GM12873 (cell line): ENCODE measurements at regions not wholly inside any gene's neighbourhood (a gene's known extent, or its start where the extent isn't known, plus 50 kb on each side); places are given as distances from the start of the nearest gene placed in this dataset.

Experiments
- TF ChIP-seq, protein P1 (sequence below): IDR thresholded peaks from 2 replicates; pipeline ENCODE4 v1.5.1; 2012; ENCODE audit warnings: low read depth, mild to moderate bottlenecking, moderate library complexity, low read length, control low read depth; ENCODE audit not compliant: insufficient read depth; ENCODE audit errors: missing control alignments

DNA sequence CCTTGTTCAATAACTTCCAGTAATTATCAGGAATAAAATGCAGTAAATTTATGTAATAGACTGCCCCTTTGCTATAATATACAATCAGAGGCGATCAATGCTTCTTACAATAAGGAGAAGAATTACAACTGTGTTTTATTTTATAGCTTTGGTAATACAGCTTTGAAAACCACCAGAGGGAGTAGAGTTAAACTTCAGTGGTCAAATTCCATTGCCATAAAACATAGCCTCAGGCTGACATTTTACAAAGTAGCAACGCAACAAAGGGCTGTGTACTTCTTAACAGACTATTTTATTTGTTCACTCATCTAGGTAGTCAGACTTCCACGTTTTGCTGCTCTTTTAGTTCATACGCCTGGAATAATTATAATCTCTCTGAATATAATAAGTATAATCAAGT is 58.5 kb downstream of the TEX13C start:
- TF ChIP-seq, protein P1, sequence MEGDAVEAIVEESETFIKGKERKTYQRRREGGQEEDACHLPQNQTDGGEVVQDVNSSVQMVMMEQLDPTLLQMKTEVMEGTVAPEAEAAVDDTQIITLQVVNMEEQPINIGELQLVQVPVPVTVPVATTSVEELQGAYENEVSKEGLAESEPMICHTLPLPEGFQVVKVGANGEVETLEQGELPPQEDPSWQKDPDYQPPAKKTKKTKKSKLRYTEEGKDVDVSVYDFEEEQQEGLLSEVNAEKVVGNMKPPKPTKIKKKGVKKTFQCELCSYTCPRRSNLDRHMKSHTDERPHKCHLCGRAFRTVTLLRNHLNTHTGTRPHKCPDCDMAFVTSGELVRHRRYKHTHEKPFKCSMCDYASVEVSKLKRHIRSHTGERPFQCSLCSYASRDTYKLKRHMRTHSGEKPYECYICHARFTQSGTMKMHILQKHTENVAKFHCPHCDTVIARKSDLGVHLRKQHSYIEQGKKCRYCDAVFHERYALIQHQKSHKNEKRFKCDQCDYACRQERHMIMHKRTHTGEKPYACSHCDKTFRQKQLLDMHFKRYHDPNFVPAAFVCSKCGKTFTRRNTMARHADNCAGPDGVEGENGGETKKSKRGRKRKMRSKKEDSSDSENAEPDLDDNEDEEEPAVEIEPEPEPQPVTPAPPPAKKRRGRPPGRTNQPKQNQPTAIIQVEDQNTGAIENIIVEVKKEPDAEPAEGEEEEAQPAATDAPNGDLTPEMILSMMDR: no peak

DNA sequence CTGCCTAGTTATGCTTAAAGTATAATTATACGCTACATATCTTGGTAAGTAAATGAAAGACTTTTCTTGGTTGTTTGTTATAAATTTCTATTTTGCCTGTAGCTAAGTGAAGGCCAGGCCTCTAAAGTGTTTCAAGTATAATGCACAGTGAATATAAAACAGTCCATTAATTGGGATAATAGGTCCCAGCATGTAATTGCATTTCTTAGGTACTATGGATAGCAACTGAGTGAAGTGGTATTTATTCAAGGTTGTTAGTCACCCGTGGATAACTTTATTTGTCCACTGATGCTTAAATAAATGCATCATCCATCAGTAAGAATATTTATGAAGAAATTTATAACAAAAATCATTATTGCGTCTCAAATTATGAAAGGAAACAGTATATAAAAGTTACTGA is 59.1 kb downstream of the TEX13C start:
- TF ChIP-seq, protein P1: no peak

DNA sequence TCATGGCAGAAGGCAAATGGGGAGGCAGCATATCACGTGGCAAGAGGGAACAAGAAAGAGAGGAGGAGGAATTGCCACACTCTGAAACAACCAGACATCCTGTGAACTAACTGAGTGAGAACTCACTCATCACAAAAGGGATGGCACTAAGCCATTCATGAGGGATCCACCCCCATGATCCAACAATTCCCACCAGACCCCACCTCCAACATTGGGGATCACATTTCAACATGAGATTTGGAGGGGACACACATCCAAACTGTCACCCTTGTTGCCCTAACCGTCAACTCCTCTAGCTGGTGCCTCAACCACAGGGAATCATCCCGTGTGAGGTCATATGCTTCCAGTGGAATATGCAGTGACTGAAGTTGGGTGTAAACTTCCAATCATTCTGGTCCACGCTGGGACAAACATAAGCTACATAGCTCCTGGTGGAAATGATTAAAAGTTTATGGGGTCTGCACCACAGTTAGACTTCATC is 62.5 kb downstream of the TEX13C start:
- TF ChIP-seq, protein P1: no peak

DNA sequence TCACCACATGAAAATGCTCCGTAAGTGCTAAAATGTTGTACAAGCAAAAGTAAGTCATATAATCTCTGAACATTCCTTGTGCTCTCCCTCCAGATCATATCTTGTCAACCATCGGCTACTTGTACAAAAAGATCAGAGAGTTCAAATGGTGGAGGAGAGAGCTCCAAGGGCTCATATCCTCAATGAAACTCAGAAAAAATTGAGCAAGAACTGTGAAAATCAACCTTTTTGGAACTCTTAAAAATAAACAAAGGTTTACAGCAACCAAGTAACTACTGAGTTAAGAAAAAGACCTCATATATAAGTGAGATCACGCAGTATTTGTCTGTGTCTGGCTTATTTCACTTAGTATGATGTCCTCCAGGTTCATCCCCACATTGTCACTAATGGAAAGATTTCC is 63.2 kb downstream of the TEX13C start:
- TF ChIP-seq, protein P1: no peak

DNA sequence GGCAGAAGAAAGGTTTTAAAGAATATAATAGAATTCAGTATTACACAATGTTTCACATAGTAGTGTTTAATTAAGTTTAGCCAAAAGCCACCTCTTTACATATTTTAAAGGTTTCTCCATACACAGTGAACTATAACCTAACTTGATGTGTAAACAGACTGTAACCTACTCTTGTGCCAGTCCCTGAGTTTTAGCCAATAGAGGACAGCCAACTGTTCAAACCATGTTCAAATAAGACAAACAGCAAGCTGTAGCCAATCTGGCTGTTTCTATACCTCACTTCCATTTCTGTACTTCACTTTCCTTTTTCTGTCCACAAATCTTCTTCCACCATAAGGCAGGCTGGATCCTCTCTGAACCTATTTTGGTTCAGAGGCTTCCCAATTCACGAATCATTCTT is 65.2 kb downstream of the TEX13C start:
- TF ChIP-seq, protein P1: no peak

DNA sequence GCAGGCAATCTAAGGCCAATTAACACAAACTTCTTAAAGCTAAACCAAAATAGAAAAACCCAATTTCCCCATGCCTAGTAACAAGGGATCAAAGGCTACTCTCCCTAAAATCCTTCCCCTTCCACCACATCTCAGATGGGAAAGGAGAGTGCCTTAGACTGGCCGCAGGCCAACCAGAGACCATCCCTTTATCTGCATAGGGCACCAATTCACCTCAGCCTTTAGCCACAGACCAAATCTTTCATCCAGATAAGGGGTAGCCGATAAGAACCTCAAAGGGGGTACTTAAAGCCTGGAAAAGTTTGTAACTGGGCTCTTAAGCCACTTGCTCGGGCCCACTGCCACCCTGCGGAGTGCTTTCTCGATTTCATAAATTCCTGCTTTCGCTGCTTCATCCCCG is 68.3 kb downstream of the TEX13C start:
- TF ChIP-seq, protein P1: no peak

DNA sequence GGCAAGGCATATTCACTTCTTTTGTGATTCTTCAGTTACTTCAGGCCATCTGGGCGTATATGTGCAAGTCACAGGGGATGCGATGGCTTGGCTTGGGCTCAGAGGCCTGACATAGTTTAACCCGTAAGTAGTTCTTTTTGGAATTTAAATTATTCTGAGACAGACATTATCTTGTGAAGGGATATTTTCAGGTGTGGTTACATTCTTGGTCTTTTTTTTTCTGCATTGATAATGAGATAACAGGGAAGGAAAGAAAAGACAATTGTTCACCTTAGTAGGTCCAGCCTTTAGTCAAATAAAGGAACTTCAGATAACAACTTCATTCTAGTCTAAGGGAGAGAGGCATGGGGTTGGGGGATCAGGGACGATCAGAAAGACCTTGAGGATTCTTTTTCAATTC is 74.8 kb downstream of the TEX13C start:
- TF ChIP-seq, protein P1: no peak

DNA sequence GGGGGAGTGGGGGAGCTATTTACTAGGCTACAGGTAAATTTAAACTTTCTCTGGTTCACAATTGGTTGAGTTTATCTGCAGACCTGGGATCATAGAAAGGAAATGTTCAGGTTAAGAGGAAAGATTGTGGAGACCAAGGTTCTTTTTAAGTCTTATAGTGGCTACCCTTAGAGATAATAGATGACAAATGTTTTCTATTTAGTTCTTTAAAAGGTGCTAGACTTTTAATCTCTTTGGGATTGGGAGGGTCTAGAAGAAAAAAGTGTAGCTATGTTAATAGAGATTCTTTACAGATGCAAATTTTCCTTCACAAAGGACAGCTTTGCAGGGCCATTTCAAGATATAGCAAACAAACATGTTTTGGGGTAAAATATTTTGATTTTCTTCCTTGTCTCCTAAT is 76.0 kb downstream of the TEX13C start:
- TF ChIP-seq, protein P1: no peak
